NT2/D1 (cell line): ENCODE measurements at regions not wholly inside any gene's neighbourhood (a gene's known extent, or its start where the extent isn't known, plus 50 kb on each side); places are given as distances from the start of the nearest gene placed in this dataset.

Experiments
- SUZ12 ChIP-seq: IDR thresholded peaks from 2 replicates; pipeline ENCODE4 v1.6.1; 2011; ENCODE audit not compliant: insufficient read length, insufficient read depth; ENCODE audit errors: extremely low read depth
- YY1 ChIP-seq: IDR thresholded peaks from 2 replicates; pipeline ENCODE4 v1.6.1; 2011; ENCODE audit not compliant: insufficient read length, insufficient read depth
- ZNF274 ChIP-seq: IDR thresholded peaks from 2 replicates; pipeline ENCODE4 v1.6.1; 2011; ENCODE audit warnings: mild to moderate bottlenecking, low read depth, low read length

GRCh38 chr3:31278532-31278931 lies 254.2 kb upstream of the STT3B start:
- TF ChIP-seq ZNF274 (no peak), YY1 (no peak), SUZ12 (no peak)
